GM12891 (cell line): ENCODE measurements at regions not wholly inside any gene's neighbourhood (a gene's known extent, or its start where the extent isn't known, plus 50 kb on each side); places are given as distances from the start of the nearest gene placed in this dataset.

ENCODE experiments used
- PAX5 ChIP-seq: IDR thresholded peaks from 2 replicates; pipeline ENCODE4 v1.6.1; 2011; ENCODE audit warnings: low read length, moderate library complexity, mild to moderate bottlenecking; ENCODE audit not compliant: insufficient read depth, severe bottlenecking
- POLR2A ChIP-seq: IDR thresholded peaks from 2 replicates; pipeline ENCODE4 v1.6.1; 2011; ENCODE audit warnings: low read depth, low read length, control low read depth
- POLR2AphosphoS5 ChIP-seq: IDR thresholded peaks from 2 replicates; pipeline ENCODE4 v1.6.1; 2011; ENCODE audit warnings: low read depth, low read length, control low read depth
- SPI1 ChIP-seq: IDR thresholded peaks from 2 replicates; pipeline ENCODE4 v1.6.1; 2011; ENCODE audit warnings: low read depth, low read length, control low read depth
- TAF1 ChIP-seq: IDR thresholded peaks from 2 replicates; pipeline ENCODE4 v1.6.1; 2011; ENCODE audit warnings: low read depth, low read length, control low read depth

- no peak for TF ChIP-seq POLR2A
- TF ChIP-seq POLR2AphosphoS5, result no peak
- no peak for TF ChIP-seq TAF1
- TF ChIP-seq SPI1, result no peak
- no peak for TF ChIP-seq PAX5
Observed at GRCh38 chr5:57341380-57341979, 141.1 kb downstream of the ACTBL2 start.
